ENCODE measurements at regions not wholly inside any gene's neighbourhood (a gene's known extent, or its start where the extent isn't known, plus 50 kb on each side); places are given as distances from the start of the nearest gene placed in this dataset.
"Not testable (repeated sequence)": the region's sequence is repeated elsewhere in the genome, so short reads cannot be mapped to it uniquely, and the experiment has no call there.

GRCh38 chr5:145446875-145447274 lies 388.3 kb downstream of the PRELID2 start:
- not testable (repeated sequence) for FAIRE-seq

- FAIRE-seq, result no peak
Observed at GRCh38 chr5:145446412-145446811, 388.7 kb downstream of the PRELID2 start.

- FAIRE-seq, result no peak
Observed at GRCh38 chr5:145445027-145445426, 390.1 kb downstream of the PRELID2 start.

- no peak for FAIRE-seq
Observed at GRCh38 chr5:145443964-145444363, 391.2 kb downstream of the PRELID2 start.

- FAIRE-seq, result no peak
Observed at GRCh38 chr5:145443366-145443765, 391.8 kb downstream of the PRELID2 start.

GRCh38 chr5:145442661-145443060 lies 392.5 kb downstream of the PRELID2 start:
- not testable (repeated sequence) for FAIRE-seq

GRCh38 chr5:145441228-145441627 lies 393.9 kb downstream of the PRELID2 start:
- FAIRE-seq, result no peak

GRCh38 chr5:145437627-145438026 lies 397.5 kb downstream of the PRELID2 start:
- no peak for FAIRE-seq

GRCh38 chr5:145433077-145433476 lies 402.1 kb downstream of the PRELID2 start:
- no peak for FAIRE-seq

- no peak for FAIRE-seq
Observed at GRCh38 chr5:145429170-145429569, 406.0 kb downstream of the PRELID2 start.

GRCh38 chr5:145408048-145408341 lies 427.1 kb downstream of the PRELID2 start:
- no peak for FAIRE-seq

GRCh38 chr5:145407300-145408047 lies 427.7 kb downstream of the PRELID2 start:
- no peak for FAIRE-seq

- FAIRE-seq, result no peak
Observed at GRCh38 chr5:145403992-145404391, 431.1 kb downstream of the PRELID2 start.

GRCh38 chr5:145396888-145397287 lies 438.3 kb downstream of the PRELID2 start:
- no peak for FAIRE-seq

GRCh38 chr5:145395151-145395550 lies 440.0 kb downstream of the PRELID2 start:
- not testable (repeated sequence) for FAIRE-seq

- no peak for FAIRE-seq
Observed at GRCh38 chr5:145393426-145393825, 441.7 kb downstream of the PRELID2 start.

- no peak for FAIRE-seq
Observed at GRCh38 chr5:145389047-145389446, 446.1 kb downstream of the PRELID2 start.

GRCh38 chr5:145385276-145385675 lies 449.9 kb downstream of the PRELID2 start:
- no peak for FAIRE-seq

GRCh38 chr5:145378226-145378625 lies 456.9 kb downstream of the PRELID2 start:
- FAIRE-seq, result no peak

- no peak for FAIRE-seq
Observed at GRCh38 chr5:145375521-145375920, 459.6 kb downstream of the PRELID2 start.

- no peak for FAIRE-seq
Observed at GRCh38 chr5:145365464-145365863, 469.7 kb downstream of the PRELID2 start.

GRCh38 chr5:145362266-145362665 lies 472.9 kb downstream of the PRELID2 start:
- FAIRE-seq, result no peak

- no peak for FAIRE-seq
Observed at GRCh38 chr5:145360936-145361335, 474.2 kb downstream of the PRELID2 start.

- no peak for FAIRE-seq
Observed at GRCh38 chr5:145350513-145350912, 484.6 kb downstream of the PRELID2 start.

GRCh38 chr5:145347026-145347616 lies 488.0 kb downstream of the PRELID2 start:
- FAIRE-seq, result no peak
